Kidney (tissue), 13 donors: ENCODE measurements at regions not wholly inside any gene's neighbourhood (a gene's known extent, or its start where the extent isn't known, plus 50 kb on each side); places are given as distances from the start of the nearest gene placed in this dataset.

ENCODE experiments used
- DNase-seq, 5 donors: peaks; one replicate each; pipeline ENCODE4 v3.0.0-alpha.2; 2013 to 2020
- FAIRE-seq: peaks from 2 replicates; lab custom pipeline; 2012; peaks lifted over from hg19 to GRCh38; lab: Jason Lieb, UNC
- H3K27ac ChIP-seq, 2 donors: one replicate each; pipeline ENCODE4 v1.7.0; 2013; ENCODE audit warnings: low read depth in 2 of 2, low read length in 2 of 2, inconsistent platforms in 1 of 2
- H3K27me3 ChIP-seq: one replicate; pipeline ENCODE4 v1.7.1; 2013; ENCODE audit warnings: low read length, inconsistent platforms; ENCODE audit not compliant: control insufficient read depth, insufficient read depth
- H3K36me3 ChIP-seq, 3 donors: one replicate each; pipeline versions ENCODE4 v1.7.0 to v1.7.1; 2013; ENCODE audit warnings: low read length in 3 of 3, control low read depth in 1 of 3, inconsistent platforms in 1 of 3; ENCODE audit not compliant: insufficient read depth in 3 of 3, control insufficient read depth in 2 of 3
- H3K4me1 ChIP-seq, 3 donors: one replicate each; pipeline versions ENCODE4 v1.7.0 to v1.7.1; 2013; ENCODE audit warnings: low read length in 3 of 3, inconsistent platforms in 1 of 3, low read depth in 1 of 3; ENCODE audit not compliant: control insufficient read depth in 2 of 3, insufficient read depth in 2 of 3
- H3K4me3 ChIP-seq, 3 donors: one replicate each; pipeline versions ENCODE4 v1.7.0 to v1.8.1; 2013; ENCODE audit warnings: low read length in 3 of 3, control low read depth in 1 of 3, inconsistent platforms in 1 of 3
- H3K9ac ChIP-seq, 3 donors: one replicate each; pipeline versions ENCODE4 v1.7.0 to v1.7.1; 2013; ENCODE audit warnings: low read length in 3 of 3, control low read depth in 1 of 3, inconsistent platforms in 1 of 3
- H3K9me3 ChIP-seq, 3 donors: one replicate each; pipeline versions ENCODE4 v1.7.0 to v1.7.1; 2013; ENCODE audit warnings: low read length in 3 of 3, control low read depth in 1 of 3, inconsistent platforms in 1 of 3; ENCODE audit not compliant: control insufficient read depth in 2 of 3, insufficient read depth in 1 of 3
- CTCF ChIP-seq: IDR thresholded peaks from 3 replicates; pipeline ENCODE4 v1.5.1; 2012; ENCODE audit warnings: mild to moderate bottlenecking, moderate library complexity, borderline replicate concordance; ENCODE audit not compliant: insufficient read depth; ENCODE audit errors: extremely low read depth
- intact Hi-C: fragments of 100-400 bp; cut with DNase I; formaldehyde crosslinking; loops from one replicate; pipeline ENCODE4 v1.11.1; 2022
- donor health status: control.
- donor health status: control.
- donor health status: control.
- donor health status: control.
- donor health status: control.
- donor health status: DM: yes; HTN: yes; CAD: no.
- donor health status: Normal renal cell carcinoma (clear cell type).

GRCh38 chr16:85327731-85328675 is 215.7 kb upstream of the CIBAR2 start:
- no peaks in the 10 kb centered on the region for H3K9me3 ChIP-seq
- no peaks in the 10 kb centered on the region for H3K36me3 ChIP-seq
- H3K27me3 ChIP-seq: no peaks in the 10 kb centered on the region
- H3K4me1 ChIP-seq: peaks cover 2 to 22% (median 11%) of the 10 kb centered on the region in 3 donors
- no peak for TF ChIP-seq CTCF
- FAIRE-seq (no peak), DNase-seq (peak; percentile 72 to 90 (median 77))
- H3K9ac ChIP-seq: no peak overlapping the region
- H3K27ac ChIP-seq: peak overlapping the region in 1 of 2 donors; percentile 23
- intact Hi-C loops: no loop called here
- no peak overlapping the region for H3K4me3 ChIP-seq

GRCh38 chr16:85328676-85329058 is 216.4 kb upstream of the CIBAR2 start:
- Histone ChIP-seq H3K4me1 (peaks cover 2 to 21% (median 11%) of the 10 kb centered on the region in 3 donors), H3K27me3 (no peaks in the 10 kb centered on the region), H3K9me3 (no peaks in the 10 kb centered on the region), H3K9ac (no peak overlapping the region), H3K36me3 (no peaks in the 10 kb centered on the region), H3K27ac (no peak overlapping the region), H3K4me3 (no peak overlapping the region)
- FAIRE-seq (no peak), DNase-seq (peak in 4 of 5 donors; percentile 71 to 82 (median 74))
- intact Hi-C loops: no loop called here
- no peak for TF ChIP-seq CTCF

- DNase-seq (peak; percentile 76 to 88 (median 85)), FAIRE-seq (no peak)
- Histone ChIP-seq H3K4me3 (no peak overlapping the region), H3K4me1 (peaks cover 2 to 21% (median 11%) of the 10 kb centered on the region in 3 donors), H3K36me3 (no peaks in the 10 kb centered on the region), H3K9me3 (no peaks in the 10 kb centered on the region), H3K9ac (no peak overlapping the region), H3K27ac (no peak overlapping the region), H3K27me3 (no peaks in the 10 kb centered on the region)
- TF ChIP-seq CTCF: no peak
- intact Hi-C loops: no loop called here
Measured at GRCh38 chr16:85329059-85329812, 217.0 kb upstream of the CIBAR2 start.
